ENCODE measurements at regions not wholly inside any gene's neighbourhood (a gene's known extent, or its start where the extent isn't known, plus 50 kb on each side); places are given as distances from the start of the nearest gene placed in this dataset.
A peak's percentile ranks its signal among the peaks of the same experiment; 100 is the strongest.
"Not testable (repeated sequence)": the region's sequence is repeated elsewhere in the genome, so short reads cannot be mapped to it uniquely, and the experiment has no call there.

GRCh38 chr11:19625438-19625837 is 87.2 kb upstream of the NAV2 start:
- peak; percentile 41 for DNase-seq

DNA sequence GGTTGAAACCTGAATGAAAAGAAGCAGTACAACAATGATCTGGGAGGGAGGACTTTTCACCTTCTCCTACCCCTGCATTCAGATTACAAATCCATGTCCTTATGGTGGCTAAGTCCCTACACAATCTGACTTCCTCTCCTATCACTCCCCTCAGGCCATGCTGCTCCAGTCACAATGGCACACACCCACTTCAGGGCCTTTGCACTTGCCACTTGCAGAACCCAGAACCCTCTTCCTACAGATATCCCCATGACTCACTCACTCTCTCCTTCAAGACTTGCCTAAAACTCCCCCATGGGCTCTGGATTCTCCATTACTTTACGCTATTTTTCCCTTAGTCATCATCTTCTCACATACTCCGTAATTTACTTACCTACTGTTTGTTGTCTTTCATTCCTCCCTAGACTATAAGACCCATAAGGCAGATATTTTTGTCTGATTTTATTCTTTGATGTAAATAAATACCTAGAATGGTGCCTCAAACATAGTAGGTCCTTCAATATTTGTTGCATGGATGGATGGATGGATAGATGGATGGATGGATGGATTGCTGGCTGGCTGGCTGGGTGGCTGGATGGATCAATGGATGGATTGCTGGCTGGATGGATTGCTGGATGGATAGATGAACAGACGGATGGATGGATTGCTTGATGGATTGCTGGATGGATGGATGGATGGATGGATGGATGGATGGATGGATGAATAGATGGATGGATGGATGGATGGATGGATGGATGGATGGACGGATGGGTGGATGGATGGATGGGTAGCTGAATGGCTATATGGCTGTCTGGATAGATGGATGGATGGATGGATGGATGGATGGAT is 94.7 kb upstream of the NAV2 start:
- no peak for DNase-seq

- DNase-seq: no peak
Measured at GRCh38 chr11:19615341-19616183, 97.1 kb upstream of the NAV2 start.

GRCh38 chr11:19614370-19614940 is 98.2 kb upstream of the NAV2 start:
- DNase-seq: no peak

- DNase-seq: not testable (repeated sequence)
Measured at GRCh38 chr11:19612025-19612424, 100.6 kb upstream of the NAV2 start.

GRCh38 chr11:19607656-19608360 is 104.8 kb upstream of the NAV2 start:
- no peak for DNase-seq

- no peak for DNase-seq
Measured at GRCh38 chr11:19606856-19607655, 105.6 kb upstream of the NAV2 start.

DNA sequence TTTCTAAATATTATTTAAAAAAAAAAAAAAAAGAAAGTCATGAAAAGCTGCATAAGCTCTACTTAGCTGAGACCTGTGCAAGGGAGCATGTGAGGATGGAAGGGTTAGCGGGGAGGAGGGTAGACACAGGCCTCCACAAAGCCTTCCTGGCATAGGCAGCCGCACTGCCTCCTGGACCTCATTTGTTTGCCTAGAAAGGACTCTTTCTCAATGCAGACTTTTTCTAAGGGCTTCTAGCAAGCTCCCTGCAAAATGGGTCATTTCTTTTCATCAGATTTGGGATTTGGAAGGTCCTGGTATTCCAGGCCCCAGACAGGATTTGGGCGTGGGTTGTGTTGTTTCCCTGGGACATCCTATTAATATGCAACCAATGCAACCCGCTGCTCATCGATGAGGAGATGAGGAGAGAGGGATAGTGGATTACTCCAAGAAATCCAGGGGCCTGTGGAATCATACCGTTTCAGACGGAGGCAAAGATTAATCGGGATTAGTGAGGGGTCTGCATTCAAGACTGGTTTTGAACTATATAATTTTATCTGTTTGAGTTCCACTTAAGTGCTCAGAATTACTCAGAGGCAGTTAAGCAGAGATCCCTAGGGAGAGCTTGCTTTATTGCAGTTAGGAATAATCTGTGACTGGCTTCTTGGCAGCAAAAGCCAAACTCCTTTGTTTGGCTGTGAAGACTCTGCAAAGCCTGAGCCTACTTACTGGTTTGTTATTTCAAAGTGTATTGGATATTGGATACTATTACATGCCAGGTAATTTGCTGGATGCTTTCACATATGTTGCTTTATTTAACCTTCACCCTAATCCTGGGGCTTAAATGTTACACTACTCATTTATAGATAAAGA is 106.9 kb upstream of the NAV2 start:
- no peak for DNase-seq

DNA sequence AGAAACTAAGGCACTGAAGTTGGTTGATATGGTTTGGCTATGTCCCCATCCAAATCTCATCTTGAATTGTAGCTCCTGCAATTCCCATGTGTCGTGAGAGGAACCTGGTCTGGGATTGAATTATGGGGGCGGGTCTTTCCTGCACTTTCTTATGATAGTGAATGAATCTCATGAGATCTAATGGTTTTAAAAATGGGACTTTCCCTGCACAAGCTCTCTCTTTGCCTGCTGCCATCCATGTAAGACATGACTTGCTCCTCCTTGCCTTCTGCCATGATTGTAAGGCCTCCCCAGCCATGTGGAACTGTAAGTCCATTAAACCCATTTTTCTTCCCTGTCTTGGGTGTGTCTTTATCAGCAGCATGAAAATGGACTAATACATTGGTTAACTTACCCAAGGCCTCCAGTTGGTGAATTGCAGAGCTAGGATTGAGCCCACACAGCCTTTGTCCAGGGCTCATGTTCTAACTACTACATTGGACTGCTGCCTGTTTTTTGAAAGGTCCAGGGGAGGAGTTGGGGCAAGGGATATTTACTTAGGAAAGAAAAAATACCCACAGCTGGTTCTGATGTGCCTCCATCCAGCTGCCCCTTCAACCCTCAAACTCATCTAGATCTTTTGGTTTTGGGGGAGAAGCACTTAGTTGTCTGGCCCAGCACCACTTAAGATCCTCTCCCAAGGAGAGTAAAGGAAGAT is 107.8 kb upstream of the NAV2 start:
- DNase-seq: no peak

DNA sequence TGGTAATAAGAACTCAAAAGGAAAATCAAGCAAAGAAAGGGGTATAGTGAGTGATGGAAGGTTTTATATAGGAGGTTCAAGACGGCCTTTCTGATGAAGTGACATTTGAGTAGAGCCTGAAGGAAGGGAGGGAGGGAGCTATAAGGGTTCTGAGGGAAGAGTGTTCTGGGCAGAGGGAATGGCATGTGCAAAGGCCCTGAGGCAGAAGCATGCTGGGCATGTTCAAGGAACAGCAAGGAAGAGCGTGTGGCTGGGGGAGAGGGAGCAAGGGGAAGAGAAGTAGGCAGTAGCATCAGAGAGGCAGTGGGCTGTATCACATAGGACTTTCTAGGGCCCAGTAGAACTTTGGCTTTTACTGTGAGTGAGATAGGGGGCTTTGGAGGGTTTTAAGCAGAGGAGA is 108.9 kb upstream of the NAV2 start:
- no peak for DNase-seq

- DNase-seq: no peak
Measured at GRCh38 chr11:19602891-19603290, 109.7 kb upstream of the NAV2 start.

GRCh38 chr11:19602406-19602805 is 110.2 kb upstream of the NAV2 start:
- DNase-seq: no peak

GRCh38 chr11:19601235-19601634 is 111.4 kb upstream of the NAV2 start:
- no peak for DNase-seq

GRCh38 chr11:19599681-19600080 is 113.0 kb upstream of the NAV2 start:
- DNase-seq: no peak

- no peak for DNase-seq
Measured at GRCh38 chr11:19598876-19599486, 113.7 kb upstream of the NAV2 start.

- no peak for DNase-seq
Measured at GRCh38 chr11:19598456-19598855, 114.2 kb upstream of the NAV2 start.

DNA sequence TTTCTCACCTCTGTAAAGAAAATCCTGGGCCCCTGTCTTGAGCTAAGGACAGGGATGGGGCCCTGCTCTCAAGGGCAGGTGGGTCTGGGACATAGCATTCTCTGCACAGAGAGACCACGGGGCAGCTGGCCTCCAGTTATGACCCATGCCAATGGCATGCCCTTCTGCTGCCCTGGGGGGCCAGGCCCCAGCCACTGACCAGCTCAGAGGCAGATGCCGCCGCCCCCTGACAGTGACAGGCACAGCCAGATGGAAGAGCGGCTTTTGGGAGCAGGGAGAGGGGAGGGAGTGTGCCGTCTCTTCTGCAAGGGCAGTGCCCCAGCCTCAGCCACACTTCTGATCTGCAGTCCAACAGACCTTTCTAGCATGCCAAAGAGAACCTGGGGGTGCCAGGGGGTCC is 114.8 kb upstream of the NAV2 start:
- no peak for DNase-seq

GRCh38 chr11:19597206-19597605 is 115.4 kb upstream of the NAV2 start:
- no peak for DNase-seq

- DNase-seq: no peak
Measured at GRCh38 chr11:19595840-19596751, 116.5 kb upstream of the NAV2 start.

Measured in hematopoietic multipotent progenitor cell treated with erythropoietin and hydrocortisone succinate and interleukin-3 and kit ligand, for 8 days (in vitro differentiated cells).